GM19240 (cell line): ENCODE measurements at regions not wholly inside any gene's neighbourhood (a gene's known extent, or its start where the extent isn't known, plus 50 kb on each side); places are given as distances from the start of the nearest gene placed in this dataset.
"Not testable (repeated sequence)": the region's sequence is repeated elsewhere in the genome, so short reads cannot be mapped to it uniquely, and the experiment has no call there.

ENCODE experiments used
- DNase-seq: peaks from one replicate; pipeline ENCODE4 v3.0.0; 2011; ENCODE audit warnings: low spot score; ENCODE audit not compliant: insufficient read length

DNA sequence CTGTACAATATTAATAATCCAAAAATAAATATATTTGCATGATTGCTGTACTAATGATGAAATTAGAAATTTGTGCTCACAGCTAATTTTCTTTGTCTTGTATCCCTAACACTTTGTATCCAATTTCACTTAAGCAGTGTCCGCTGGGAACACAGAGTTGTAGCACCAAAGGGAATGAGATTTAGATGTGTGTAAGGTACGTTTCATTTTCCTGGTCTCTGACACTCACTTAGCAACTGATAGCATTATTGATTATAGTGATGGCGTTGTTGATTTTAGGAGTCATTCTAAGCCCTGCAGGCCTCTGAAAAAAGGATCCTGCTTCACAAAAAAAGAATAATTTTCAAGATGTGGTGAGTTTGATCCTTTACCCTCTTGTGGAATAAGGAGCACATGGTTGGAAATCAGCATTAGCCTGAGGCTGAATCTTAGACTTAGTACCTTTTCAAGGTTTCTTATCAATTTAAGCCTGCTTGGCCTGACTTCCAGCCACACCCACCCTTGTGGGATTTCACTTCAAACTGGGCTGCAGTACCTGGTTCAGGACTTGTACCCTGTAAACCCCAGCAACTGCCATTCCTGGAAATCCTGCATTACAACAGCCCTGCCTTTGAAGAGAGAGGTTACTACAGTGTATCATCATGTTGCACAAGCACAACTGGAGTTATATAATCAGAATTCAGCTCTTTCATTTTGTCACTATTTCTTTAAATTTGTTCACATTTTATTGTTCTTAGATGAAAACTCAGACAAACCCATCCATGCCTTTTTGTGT lies 116.2 kb downstream of the RND3 start:
- no peak for DNase-seq

DNA sequence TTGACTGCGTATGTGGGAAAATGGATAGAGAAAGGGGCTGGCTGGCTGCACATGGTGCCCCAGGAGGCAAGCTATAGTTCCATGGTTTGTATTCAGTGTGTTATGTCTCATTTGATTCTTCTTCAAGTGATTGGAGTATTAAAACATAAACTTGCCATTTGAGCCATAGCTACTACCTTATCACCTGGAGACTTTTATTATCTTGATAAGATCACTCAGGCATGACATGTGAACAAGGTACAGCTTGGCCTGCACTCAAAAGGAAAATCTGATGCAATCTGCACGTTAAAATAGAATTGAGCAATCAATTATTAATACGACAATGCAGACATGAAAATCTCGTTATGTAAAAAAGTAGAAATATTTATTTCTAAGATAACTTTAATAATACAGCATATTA lies 116.9 kb downstream of the RND3 start:
- no peak for DNase-seq

DNA sequence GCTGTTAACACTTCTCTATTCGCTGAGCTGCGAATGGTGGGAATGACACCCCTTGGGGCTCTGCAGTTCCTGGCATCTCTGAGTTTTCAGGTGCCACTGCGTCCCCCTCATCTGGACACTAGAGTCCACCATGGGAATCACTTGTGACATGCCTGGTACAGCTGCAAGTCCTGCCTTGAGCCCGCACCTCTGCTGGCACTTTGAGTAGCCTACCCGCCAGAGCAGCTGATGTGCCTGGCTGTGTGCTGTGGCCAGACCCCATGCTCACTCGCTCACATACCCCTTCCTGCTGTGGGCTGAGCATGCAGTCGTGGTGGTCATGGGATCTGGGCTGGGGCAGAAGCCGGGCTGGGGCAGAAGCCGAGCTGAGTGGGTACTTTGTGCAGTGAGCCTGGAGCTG lies 117.6 kb downstream of the RND3 start:
- no peak for DNase-seq

DNA sequence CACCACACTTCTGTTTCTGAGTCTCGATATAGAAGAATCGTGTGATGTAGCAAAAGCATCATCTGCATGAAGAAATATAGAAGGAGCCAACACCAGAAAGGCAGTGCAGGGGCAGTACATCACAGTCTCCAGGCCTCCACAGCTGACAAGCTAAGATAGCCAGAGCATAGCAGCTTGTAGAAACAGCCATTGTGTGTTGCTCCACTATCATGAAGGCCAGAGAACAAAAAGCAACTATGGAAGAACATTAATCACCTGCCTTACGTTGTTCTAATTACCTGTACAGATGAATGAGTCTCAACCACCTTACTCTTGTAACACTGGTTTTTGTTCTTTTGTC lies 129.0 kb downstream of the RND3 start:
- DNase-seq = no peak

DNA sequence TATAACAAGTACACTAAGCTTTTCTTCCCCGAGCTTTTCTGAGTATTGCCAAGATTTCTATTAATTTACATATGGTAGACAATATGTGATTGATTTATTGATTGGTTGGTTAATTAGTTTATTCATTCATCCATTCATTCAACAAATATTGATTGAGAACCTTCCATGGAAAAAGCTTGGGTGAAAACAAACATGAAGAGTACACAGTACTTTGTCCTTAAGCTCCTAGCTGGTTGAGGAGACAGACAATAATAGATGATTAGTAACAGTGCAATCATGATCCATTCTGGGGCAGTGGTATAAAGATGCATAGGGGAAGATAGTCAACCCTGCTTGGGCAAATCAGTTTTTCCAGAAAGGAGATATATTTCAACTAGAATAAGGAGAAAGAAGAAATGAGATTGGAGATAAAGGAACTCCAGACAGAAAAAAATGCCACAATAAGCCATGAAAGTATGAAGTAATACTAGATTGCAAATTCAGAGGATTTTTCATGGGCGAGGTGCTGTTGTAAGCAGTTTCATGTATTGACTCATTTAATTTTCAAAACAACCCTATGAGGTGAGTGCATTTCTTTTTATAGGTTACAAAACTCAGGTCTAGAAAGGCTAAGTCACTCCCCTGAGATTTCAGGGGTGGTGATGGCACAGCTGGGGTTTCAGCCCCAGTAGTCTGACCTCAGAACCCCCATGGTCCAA lies 129.5 kb downstream of the RND3 start:
- DNase-seq = no peak

DNA sequence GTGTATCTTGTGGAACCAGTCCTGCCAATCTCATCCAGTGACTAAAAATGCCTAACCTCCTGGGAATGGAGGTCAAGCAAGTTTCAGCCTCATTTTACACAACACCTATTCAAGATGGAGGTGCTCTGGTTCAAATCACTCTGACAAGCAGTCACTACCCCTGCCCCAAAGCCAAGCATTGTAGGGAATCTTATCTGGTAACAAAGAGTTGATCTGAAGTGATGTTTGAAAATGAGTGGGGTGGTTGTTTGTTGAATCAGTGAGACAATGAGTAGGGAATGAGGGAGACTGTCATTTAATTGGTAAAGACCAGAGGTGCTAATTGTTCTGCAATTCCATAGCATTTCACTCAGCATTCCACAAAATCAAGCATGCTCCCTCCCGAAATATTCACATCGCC lies 132.0 kb downstream of the RND3 start:
- no peak for DNase-seq

DNA sequence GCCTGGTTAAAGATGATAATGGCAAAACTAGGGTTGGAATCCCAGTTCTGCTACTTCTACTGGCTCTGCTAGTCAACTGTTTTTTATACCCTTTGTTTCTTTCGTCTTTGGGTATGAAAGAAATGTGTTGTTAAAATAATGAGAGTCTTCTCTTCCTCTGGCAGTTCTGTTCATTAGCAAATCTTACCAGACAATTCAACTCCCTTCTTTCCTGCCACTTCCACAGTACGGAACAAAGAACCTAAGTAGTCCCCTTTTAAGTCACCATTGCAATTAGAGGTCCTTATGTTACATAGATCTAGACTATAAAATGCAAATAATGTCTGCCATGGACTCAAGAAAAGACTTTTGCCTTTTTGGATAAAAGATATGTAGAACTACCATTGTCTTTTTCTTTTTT lies 134.1 kb downstream of the RND3 start:
- DNase-seq = no peak

DNA sequence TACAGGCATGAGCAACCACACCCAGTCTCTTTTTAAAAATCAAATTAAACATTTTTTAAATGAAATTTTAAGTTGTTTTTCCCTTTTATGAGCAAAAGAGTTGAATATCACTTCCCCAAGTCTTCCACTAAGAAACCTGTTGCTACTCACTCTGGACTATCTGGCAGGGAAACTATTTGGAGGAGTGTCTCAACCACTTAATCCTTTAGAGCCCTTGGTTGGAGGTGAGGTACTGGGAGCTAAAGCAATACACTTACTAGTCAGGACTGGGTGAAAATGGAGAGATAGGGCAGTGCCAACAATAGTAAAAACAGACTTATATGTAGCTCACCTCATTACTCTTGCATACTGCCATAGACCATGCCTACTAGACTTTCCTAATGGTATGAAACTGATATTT lies 135.5 kb downstream of the RND3 start:
- DNase-seq = no peak

DNA sequence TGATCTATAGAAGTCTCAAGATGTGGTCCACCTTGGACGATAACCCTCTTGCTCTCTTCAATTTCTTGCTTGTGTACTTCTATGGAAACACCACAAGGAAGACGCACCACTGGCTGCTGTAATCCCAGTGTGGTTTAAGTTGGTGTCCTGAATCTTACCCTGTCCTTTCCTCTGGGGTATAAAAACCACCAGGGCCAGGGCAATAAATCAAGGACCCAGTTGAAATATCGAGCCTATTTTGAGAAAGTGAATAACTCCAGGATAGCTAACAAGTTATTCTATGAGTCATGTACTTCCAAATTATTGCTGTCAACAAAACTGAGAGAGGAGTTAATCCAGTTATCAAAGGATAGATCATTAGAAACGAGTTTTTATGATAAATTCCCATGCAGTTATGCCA lies 137.0 kb downstream of the RND3 start:
- DNase-seq = no peak

DNA sequence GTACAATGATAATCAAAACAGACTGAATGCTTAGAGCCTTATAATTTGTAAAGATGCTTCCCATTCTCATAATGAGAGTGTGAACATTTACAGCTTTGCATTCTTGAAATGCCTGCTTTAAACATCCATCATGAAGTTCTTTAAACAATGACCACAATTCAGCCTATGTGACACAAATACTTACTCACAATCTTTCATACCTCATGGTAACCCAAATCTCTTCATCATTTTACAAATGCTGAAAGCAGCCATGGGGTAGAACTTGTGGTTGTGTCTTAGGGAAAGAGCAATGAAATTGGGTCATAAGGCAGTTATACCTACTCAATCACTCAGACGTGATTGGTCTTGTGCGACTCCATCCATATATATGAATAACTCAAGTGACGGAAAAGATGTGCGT lies 140.7 kb downstream of the RND3 start:
- DNase-seq = no peak

DNA sequence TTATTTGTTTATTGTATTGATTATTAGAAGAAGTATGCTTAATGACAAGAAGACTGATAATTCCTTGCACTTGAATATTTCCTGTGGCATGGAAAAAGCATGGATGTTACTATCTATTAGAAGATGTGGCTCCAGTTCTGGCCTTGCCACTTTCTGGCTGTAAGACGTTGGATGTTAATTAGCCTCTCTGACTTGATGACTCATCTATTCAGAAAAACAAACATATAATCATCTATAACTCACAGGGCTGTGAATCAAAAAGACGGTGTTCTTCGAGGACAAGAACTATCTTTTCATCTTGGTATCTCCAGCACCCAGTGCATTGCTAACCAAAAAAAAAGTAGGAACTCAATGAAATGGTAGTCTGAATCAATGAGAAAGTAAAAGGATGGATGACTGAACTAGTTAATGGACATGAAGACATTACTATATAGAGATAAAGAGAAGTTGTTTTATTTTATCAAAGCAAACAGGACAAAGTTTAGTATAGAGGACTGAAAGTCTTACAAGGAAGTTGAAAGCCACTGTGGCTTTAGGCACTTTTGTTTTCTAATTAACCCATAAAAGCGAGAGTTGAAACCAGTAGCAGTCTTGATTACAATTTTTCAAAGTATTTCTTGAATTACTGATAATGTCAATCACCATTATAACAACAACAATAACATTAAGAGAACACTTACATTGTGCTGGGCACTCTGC lies 145.3 kb downstream of the RND3 start:
- DNase-seq = no peak

DNA sequence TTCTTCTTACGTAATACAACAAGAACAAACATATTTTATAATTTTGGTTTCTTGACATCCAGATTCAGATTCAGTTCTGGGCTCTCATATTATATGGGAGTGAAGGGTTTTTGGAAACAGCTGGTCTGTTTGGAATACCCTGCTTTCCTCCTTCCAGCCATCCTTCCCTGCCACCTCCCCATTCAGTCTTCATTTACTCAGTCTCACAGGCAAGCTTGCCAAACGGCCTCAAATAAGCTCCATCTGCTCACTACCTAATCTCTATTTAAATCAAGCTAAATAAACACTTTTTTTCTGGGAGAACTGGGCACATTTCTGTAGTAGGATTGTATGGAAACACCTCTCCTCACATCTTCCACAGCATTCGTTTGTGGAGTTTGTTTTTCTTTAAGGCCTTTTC lies 147.5 kb downstream of the RND3 start:
- DNase-seq = no peak

DNA sequence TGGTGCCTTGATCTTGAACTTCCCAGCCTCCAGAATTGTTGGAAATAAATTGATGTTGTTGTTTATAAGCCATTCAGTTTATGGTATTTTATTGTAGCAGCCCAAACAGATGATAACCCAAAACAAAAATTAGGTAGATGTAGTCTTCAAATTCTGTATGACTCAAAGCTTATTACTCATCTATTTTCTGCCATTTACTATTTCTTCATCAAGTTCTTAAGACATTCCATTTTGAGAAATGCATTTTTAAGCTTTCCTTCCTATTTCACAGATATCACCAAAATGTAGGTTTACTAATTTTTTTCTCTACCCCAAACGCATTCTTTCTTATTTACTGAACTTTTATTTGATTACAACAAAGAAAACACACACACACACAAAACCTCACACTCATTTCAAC lies 148.2 kb downstream of the RND3 start:
- no peak for DNase-seq

DNA sequence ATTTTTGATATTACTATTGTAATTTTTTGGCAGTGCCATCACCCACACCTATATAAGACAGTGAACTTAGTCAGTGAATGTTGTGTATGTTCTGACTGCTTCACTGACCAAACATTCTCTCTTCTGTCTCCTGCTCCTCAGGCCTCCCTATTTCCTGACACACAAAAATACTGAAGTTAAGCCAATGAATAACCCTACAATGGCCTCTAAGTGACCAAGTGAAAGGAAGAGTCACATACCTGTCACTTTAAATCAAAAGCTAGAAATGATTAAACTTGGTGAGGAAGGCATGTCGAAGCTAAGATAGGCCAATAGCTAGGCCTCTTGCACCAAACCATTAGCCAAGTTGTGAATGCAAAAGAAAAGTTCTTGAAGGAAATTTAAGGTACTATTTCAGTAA lies 151.9 kb downstream of the RND3 start:
- DNase-seq = no peak

DNA sequence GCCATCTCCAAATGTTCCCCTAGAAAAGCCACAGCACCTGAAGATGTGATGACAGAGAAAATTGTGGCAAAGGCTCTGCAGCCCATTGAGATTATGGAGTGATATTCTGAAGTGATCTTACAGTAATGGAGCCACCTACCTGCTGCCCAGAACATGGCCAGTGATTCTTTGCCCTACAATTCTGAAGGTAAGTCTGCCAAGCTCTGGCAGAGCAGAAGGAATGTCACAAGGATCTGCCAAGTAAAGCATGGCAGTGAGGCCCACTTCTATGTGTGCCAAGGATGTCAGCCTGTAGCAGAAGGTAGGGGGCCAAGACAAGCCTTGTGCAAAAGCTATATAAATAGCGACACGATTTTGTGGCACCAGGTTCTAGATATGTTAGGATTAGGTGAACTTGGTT lies 155.1 kb downstream of the RND3 start:
- no peak for DNase-seq

DNA sequence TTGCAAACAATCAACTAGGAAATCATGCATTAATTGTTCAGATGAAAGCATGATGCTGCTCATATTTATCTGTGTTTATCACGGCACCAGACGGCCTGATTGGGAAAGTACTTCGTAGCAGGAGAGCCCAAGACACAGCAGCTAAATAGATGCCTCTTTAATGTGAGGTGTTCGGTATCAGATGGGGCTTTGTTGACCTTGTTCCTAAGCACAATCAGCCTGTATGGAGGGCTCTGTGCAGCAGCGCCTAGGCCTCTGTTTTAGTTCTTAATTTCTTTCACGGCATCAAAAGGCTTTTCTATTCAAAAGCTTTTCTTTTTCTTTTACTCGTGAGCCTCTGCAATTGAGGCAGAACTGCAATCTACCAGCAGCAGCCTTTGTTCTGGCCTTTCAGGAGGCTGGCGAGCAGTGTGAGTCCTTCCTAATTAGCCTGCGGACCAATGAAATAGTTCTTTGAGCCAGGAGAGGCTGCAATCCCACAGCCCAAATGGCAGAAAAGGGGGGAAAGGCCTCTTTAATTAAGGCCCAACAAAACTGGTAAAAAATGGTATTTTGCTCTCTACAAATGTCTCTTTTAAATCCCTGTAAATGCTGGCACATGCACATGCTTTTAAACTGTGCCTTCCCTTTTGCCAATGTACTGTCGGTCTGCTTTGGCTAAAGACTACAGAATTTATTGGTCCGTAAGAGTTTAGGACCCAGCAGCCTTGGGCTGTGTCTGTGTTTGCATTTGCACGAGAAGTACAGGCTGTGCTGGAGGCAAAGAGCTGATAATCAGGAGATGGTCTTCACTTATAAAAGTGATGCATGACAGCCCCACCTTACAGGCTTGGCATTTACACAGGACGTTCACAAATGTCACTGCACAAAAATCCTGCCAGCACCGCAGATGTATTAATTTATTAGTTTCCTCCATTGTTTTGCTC lies 159.6 kb downstream of the RND3 start:
- no peak for DNase-seq

DNA sequence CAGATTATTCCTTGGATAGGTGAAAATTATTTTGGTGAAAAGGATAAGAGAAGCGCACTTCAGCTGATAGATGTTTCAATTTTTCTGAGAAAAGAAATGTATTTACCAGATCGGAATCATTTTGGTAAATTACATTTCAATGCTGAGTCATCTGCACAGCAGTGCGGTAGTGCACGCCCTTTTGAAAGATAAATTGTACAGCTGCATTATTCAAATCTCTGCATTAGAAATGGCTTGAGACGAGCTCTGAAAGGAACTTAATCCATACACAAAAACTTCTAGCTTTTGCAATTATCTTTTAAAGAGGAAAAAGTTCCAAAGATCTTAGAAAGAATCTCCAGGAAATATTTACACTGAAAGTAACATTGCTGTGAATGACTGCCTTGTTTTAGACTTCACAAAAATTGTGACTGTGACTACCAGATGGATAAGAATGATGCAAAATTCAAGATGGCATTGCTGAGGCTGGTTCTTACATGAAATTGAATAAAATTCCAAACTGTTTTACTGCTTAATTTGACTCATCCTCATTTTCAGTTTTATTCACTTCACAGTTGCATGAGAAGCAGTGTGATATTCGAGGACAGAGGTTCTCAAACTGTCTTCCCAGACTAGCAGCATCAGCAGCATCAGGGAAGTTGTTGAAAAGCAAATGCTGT lies 161.7 kb downstream of the RND3 start:
- no peak for DNase-seq

DNA sequence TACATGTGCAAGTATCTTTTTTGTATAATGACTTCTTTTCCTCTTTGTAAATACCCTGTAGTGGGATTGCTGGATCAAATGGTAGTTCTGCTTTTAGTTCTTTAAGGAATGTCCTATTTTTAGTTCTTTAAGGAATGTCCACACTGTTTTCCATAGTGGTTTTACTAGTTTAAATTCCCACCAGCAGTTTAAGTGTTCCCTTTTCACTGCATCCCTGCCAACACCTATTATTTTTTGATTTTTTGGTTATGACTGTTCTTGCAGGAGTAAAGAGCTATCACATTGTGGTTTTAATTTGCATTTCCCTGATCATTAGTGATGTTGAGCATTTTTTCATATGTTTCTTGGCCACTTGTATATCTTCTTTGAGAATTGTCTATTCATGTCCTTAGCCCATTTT lies 164.4 kb downstream of the RND3 start:
- DNase-seq = not testable (repeated sequence)

DNA sequence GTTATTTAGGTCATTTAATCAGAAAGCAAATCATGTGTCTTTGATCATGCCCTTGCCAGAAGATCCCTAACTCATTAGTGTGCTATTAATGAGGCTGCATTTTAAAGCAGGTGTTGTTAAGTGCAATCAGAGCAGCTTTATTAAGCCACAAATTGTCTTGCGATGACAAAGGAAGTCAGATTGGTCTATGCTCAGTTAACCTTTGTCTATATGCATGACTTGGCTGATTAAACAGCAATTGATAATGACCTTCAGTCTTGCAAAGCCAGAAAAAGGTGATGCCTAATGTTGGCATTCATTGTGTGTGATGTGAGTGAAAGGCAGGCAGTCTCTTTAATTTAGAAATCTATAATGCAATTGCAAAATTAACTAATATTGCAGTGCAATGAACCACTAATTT lies 166.9 kb downstream of the RND3 start:
- no peak for DNase-seq

DNA sequence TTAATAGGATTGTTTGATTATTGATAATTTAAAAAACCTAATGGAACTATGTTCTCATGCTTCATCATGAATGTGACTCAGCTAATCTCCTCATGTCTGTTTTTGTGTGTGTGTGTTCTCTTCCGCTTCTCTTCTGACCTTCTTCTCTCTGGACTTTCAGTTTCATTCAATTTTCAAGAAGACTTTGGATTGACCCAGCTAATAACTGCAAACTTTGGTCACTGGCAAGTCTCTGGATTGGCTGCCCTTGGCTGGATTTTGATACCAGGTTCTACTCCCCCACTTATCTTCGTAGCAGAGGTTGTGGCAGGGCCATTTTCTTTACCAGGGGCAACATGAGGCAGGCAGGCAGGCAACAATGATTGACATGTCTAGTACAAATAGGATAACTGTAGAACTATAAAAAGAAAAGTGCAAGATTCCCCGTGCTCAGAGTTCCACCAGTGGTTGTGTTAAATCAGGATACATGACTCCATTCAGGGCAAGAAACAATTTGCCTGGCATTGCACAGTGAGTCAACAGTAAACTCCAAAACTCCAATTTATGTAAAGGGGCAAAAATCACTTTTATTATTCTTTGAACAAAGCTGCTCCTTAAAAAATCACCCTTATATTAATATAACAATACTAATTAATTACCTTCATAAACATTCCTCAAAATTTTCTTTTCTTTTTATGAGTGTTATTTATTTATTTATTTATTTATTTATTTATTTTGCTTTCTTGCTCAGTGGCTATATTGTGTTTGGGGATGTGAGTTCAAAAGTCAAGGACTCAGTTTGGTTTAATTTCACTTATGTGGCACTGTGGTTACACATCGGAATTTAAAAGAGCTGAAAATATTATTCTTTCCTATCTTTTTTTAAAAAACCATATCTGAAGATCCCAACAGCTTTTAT lies 167.6 kb downstream of the RND3 start:
- DNase-seq = no peak
